ENCODE measurements at regions not wholly inside any gene's neighbourhood (a gene's known extent, or its start where the extent isn't known, plus 50 kb on each side); places are given as distances from the start of the nearest gene placed in this dataset.

GRCh38 chr13:90413548-90413947 is 933.9 kb upstream of the MIR17HG start:
- TF ChIP-seq CTCF (IDR thresholded peaks at IDR 0.05), result no peak
- no peak for TF ChIP-seq EP300 (IDR thresholded peaks at IDR 0.05)
- TF ChIP-seq POLR2A (IDR thresholded peaks at IDR 0.05), result no peak

All from ovary (tissue), 3 donors.